ENCODE measurements at regions not wholly inside any gene's neighbourhood (a gene's known extent, or its start where the extent isn't known, plus 50 kb on each side); places are given as distances from the start of the nearest gene placed in this dataset.

- Histone ChIP-seq H3K9me3 (ENCODE audit: control insufficient read depth in 2 of 2, insufficient read depth in 1 of 2, low read depth in 1 of 2, low read length in 1 of 2) (no peaks in the 10 kb centered on the region), H3K36me3 (ENCODE audit: control insufficient read depth in 2 of 2, insufficient read depth in 2 of 2, low read length in 1 of 2) (peaks cover 0 to 3% of the 10 kb centered on the region in 2 donors), H3K27ac (ENCODE audit: low read depth in 2 of 2, low read length in 1 of 2) (no peak overlapping the region), H3K27me3 (ENCODE audit: control insufficient read depth in 1 of 2, insufficient read depth in 2 of 2, low read length in 2 of 2) (no peaks in the 10 kb centered on the region), H3K4me1 (ENCODE audit: control insufficient read depth in 2 of 2, insufficient read depth in 2 of 2, low read length in 1 of 2) (peaks cover 0 to 2% of the 10 kb centered on the region in 2 donors), H3K4me3 (ENCODE audit: low read depth in 1 of 2, low read length in 2 of 2) (no peak overlapping the region)
- WGBS, 2 donors, result 64 to 80% methylated on average over 2 of the region's 2 CpGs
Observed at GRCh38 chr6:40860443-40860842, 178.6 kb downstream of the UNC5CL start.

- Histone ChIP-seq H3K27me3 (ENCODE audit: control insufficient read depth in 1 of 2, insufficient read depth in 2 of 2, low read length in 2 of 2) (no peaks in the 10 kb centered on the region), H3K27ac (ENCODE audit: low read depth in 2 of 2, low read length in 1 of 2) (no peak overlapping the region), H3K9me3 (ENCODE audit: control insufficient read depth in 2 of 2, insufficient read depth in 1 of 2, low read depth in 1 of 2, low read length in 1 of 2) (peaks cover 0 to 2% of the 10 kb centered on the region in 2 donors), H3K4me3 (ENCODE audit: low read depth in 1 of 2, low read length in 2 of 2) (no peak overlapping the region), H3K36me3 (ENCODE audit: control insufficient read depth in 2 of 2, insufficient read depth in 2 of 2, low read length in 1 of 2) (peaks cover 0 to 3% of the 10 kb centered on the region in 2 donors), H3K4me1 (ENCODE audit: control insufficient read depth in 2 of 2, insufficient read depth in 2 of 2, low read length in 1 of 2) (no peaks in the 10 kb centered on the region)
- WGBS, 2 donors, result 82 to 83% methylated on average over 2 of the region's 2 CpGs
Observed at GRCh38 chr6:40856271-40856670, 182.8 kb downstream of the UNC5CL start.

- 66 to 67% methylated on average over 10 of the region's 10 CpGs for WGBS, 2 donors
- no peaks in the 10 kb centered on the region for H3K27me3 ChIP-seq (ENCODE audit: control insufficient read depth in 1 of 2, insufficient read depth in 2 of 2, low read length in 2 of 2)
- no peaks in the 10 kb centered on the region for H3K36me3 ChIP-seq (ENCODE audit: control insufficient read depth in 2 of 2, insufficient read depth in 2 of 2, low read length in 1 of 2)
- no peaks in the 10 kb centered on the region for H3K4me1 ChIP-seq (ENCODE audit: control insufficient read depth in 2 of 2, insufficient read depth in 2 of 2, low read length in 1 of 2)
- no peak overlapping the region for H3K27ac ChIP-seq (ENCODE audit: low read depth in 2 of 2, low read length in 1 of 2)
- H3K4me3 ChIP-seq (ENCODE audit: low read depth in 1 of 2, low read length in 2 of 2), result no peak overlapping the region
- H3K9me3 ChIP-seq (ENCODE audit: control insufficient read depth in 2 of 2, insufficient read depth in 1 of 2, low read depth in 1 of 2, low read length in 1 of 2), result peaks cover 0 to 2% of the 10 kb centered on the region in 2 donors
Observed at GRCh38 chr6:40855168-40855880, 183.7 kb downstream of the UNC5CL start.

- Histone ChIP-seq H3K27me3 (ENCODE audit: control insufficient read depth in 1 of 2, insufficient read depth in 2 of 2, low read length in 2 of 2) (no peaks in the 10 kb centered on the region), H3K36me3 (ENCODE audit: control insufficient read depth in 2 of 2, insufficient read depth in 2 of 2, low read length in 1 of 2) (no peaks in the 10 kb centered on the region), H3K27ac (ENCODE audit: low read depth in 2 of 2, low read length in 1 of 2) (no peak overlapping the region), H3K9me3 (ENCODE audit: control insufficient read depth in 2 of 2, insufficient read depth in 1 of 2, low read depth in 1 of 2, low read length in 1 of 2) (peaks cover 0 to 2% of the 10 kb centered on the region in 2 donors), H3K4me3 (ENCODE audit: low read depth in 1 of 2, low read length in 2 of 2) (no peak overlapping the region), H3K4me1 (ENCODE audit: control insufficient read depth in 2 of 2, insufficient read depth in 2 of 2, low read length in 1 of 2) (no peaks in the 10 kb centered on the region)
Observed at GRCh38 chr6:40854592-40854991, 184.4 kb downstream of the UNC5CL start.

GRCh38 chr6:40852779-40853373 lies 186.1 kb downstream of the UNC5CL start:
- WGBS, 2 donors, result 44 to 51% methylated on average over 6 of the region's 6 CpGs
- no peaks in the 10 kb centered on the region for H3K27me3 ChIP-seq (ENCODE audit: control insufficient read depth in 1 of 2, insufficient read depth in 2 of 2, low read length in 2 of 2)

GRCh38 chr6:40849546-40849945 lies 189.5 kb downstream of the UNC5CL start:
- H3K9me3 ChIP-seq (ENCODE audit: control insufficient read depth in 2 of 2, insufficient read depth in 1 of 2, low read depth in 1 of 2, low read length in 1 of 2), result peaks cover 0 to 2% of the 10 kb centered on the region in 2 donors
- 77 to 84% methylated on average over 3 of the region's 3 CpGs for WGBS, 2 donors

More at GRCh38 chr6:40852779-40853373, 186.1 kb downstream of the UNC5CL start:
- peaks cover 0 to 3% of the 10 kb centered on the region in 2 donors for H3K4me1 ChIP-seq (ENCODE audit: control insufficient read depth in 2 of 2, insufficient read depth in 2 of 2, low read length in 1 of 2)
- H3K9me3 ChIP-seq (ENCODE audit: control insufficient read depth in 2 of 2, insufficient read depth in 1 of 2, low read depth in 1 of 2, low read length in 1 of 2), result peaks cover 0 to 2% of the 10 kb centered on the region in 2 donors
- no peak overlapping the region for H3K4me3 ChIP-seq (ENCODE audit: low read depth in 1 of 2, low read length in 2 of 2)
- H3K36me3 ChIP-seq (ENCODE audit: control insufficient read depth in 2 of 2, insufficient read depth in 2 of 2, low read length in 1 of 2), result no peaks in the 10 kb centered on the region
- H3K27ac ChIP-seq (ENCODE audit: low read depth in 2 of 2, low read length in 1 of 2), result no peak overlapping the region

GRCh38 chr6:40848868-40849514 lies 190.0 kb downstream of the UNC5CL start:
- Histone ChIP-seq H3K27me3 (ENCODE audit: control insufficient read depth in 1 of 2, insufficient read depth in 2 of 2, low read length in 2 of 2) (no peaks in the 10 kb centered on the region), H3K36me3 (ENCODE audit: control insufficient read depth in 2 of 2, insufficient read depth in 2 of 2, low read length in 1 of 2) (no peaks in the 10 kb centered on the region), H3K4me1 (ENCODE audit: control insufficient read depth in 2 of 2, insufficient read depth in 2 of 2, low read length in 1 of 2) (peaks cover 3 to 5% of the 10 kb centered on the region in 2 donors), H3K4me3 (ENCODE audit: low read depth in 1 of 2, low read length in 2 of 2) (no peak overlapping the region), H3K9me3 (ENCODE audit: control insufficient read depth in 2 of 2, insufficient read depth in 1 of 2, low read depth in 1 of 2, low read length in 1 of 2) (peaks cover 0 to 2% of the 10 kb centered on the region in 2 donors), H3K27ac (ENCODE audit: low read depth in 2 of 2, low read length in 1 of 2) (peak overlapping the region in 1 of 2 donors; percentile 71)
- WGBS, 2 donors, result 66 to 67% methylated on average over 4 of the region's 4 CpGs

More at GRCh38 chr6:40849546-40849945, 189.5 kb downstream of the UNC5CL start:
- Histone ChIP-seq H3K27me3 (ENCODE audit: control insufficient read depth in 1 of 2, insufficient read depth in 2 of 2, low read length in 2 of 2) (no peaks in the 10 kb centered on the region), H3K4me3 (ENCODE audit: low read depth in 1 of 2, low read length in 2 of 2) (no peak overlapping the region), H3K4me1 (ENCODE audit: control insufficient read depth in 2 of 2, insufficient read depth in 2 of 2, low read length in 1 of 2) (peaks cover 3 to 5% of the 10 kb centered on the region in 2 donors), H3K36me3 (ENCODE audit: control insufficient read depth in 2 of 2, insufficient read depth in 2 of 2, low read length in 1 of 2) (no peaks in the 10 kb centered on the region), H3K27ac (ENCODE audit: low read depth in 2 of 2, low read length in 1 of 2) (no peak overlapping the region)

GRCh38 chr6:40848038-40848437 lies 191.0 kb downstream of the UNC5CL start:
- peak overlapping the region; percentile 50 to 71 for H3K27ac ChIP-seq (ENCODE audit: low read depth in 2 of 2, low read length in 1 of 2)

GRCh38 chr6:40845553-40845952 lies 193.5 kb downstream of the UNC5CL start:
- Histone ChIP-seq H3K27me3 (ENCODE audit: control insufficient read depth in 1 of 2, insufficient read depth in 2 of 2, low read length in 2 of 2) (no peaks in the 10 kb centered on the region), H3K9me3 (ENCODE audit: control insufficient read depth in 2 of 2, insufficient read depth in 1 of 2, low read depth in 1 of 2, low read length in 1 of 2) (no peaks in the 10 kb centered on the region), H3K4me1 (ENCODE audit: control insufficient read depth in 2 of 2, insufficient read depth in 2 of 2, low read length in 1 of 2) (peaks cover 3 to 5% of the 10 kb centered on the region in 2 donors), H3K27ac (ENCODE audit: low read depth in 2 of 2, low read length in 1 of 2) (no peak overlapping the region), H3K4me3 (ENCODE audit: low read depth in 1 of 2, low read length in 2 of 2) (no peak overlapping the region), H3K36me3 (ENCODE audit: control insufficient read depth in 2 of 2, insufficient read depth in 2 of 2, low read length in 1 of 2) (no peaks in the 10 kb centered on the region)
- 55 to 69% methylated on average over 2 of the region's 2 CpGs for WGBS, 2 donors

More at GRCh38 chr6:40848038-40848437, 191.0 kb downstream of the UNC5CL start:
- Histone ChIP-seq H3K36me3 (ENCODE audit: control insufficient read depth in 2 of 2, insufficient read depth in 2 of 2, low read length in 1 of 2) (no peaks in the 10 kb centered on the region), H3K4me3 (ENCODE audit: low read depth in 1 of 2, low read length in 2 of 2) (no peak overlapping the region), H3K4me1 (ENCODE audit: control insufficient read depth in 2 of 2, insufficient read depth in 2 of 2, low read length in 1 of 2) (peaks cover 3 to 5% of the 10 kb centered on the region in 2 donors), H3K9me3 (ENCODE audit: control insufficient read depth in 2 of 2, insufficient read depth in 1 of 2, low read depth in 1 of 2, low read length in 1 of 2) (no peaks in the 10 kb centered on the region), H3K27me3 (ENCODE audit: control insufficient read depth in 1 of 2, insufficient read depth in 2 of 2, low read length in 2 of 2) (no peaks in the 10 kb centered on the region)
- 50 to 62% methylated on average over 5 of the region's 5 CpGs for WGBS, 2 donors
